ENCODE measurements at regions not wholly inside any gene's neighbourhood (a gene's known extent, or its start where the extent isn't known, plus 50 kb on each side); places are given as distances from the start of the nearest gene placed in this dataset.

DNA sequence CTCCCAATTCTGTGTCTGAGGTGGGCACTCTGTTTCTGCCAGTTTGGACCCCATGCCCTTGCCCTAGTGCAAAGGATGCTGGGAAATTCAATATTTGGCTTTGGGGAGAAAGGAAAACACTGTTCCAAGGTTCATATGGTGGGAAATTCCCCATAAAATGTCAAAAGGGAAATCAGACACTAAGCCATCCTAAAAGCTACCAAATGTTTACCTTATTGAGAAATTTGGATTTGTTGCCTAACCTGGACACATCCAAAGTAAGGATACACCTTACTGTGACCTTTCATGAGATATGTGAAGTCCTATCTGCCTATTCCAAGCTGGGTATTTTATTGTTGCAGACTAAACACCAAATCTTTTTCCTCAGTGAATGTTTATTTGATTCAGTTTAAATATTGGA, 109.1 kb downstream of the CYP26A1 start:
- TF ChIP-seq EZH2 (IDR thresholded peaks at IDR 0.05; ENCODE audit: insufficient read depth, poor library complexity, severe bottlenecking) (no peak), EZH2phosphoT487 (IDR thresholded peaks at IDR 0.05; ENCODE audit: insufficient read depth, low read depth) (no peak)
